ENCODE measurements at regions not wholly inside any gene's neighbourhood (a gene's known extent, or its start where the extent isn't known, plus 50 kb on each side); places are given as distances from the start of the nearest gene placed in this dataset.

DNA sequence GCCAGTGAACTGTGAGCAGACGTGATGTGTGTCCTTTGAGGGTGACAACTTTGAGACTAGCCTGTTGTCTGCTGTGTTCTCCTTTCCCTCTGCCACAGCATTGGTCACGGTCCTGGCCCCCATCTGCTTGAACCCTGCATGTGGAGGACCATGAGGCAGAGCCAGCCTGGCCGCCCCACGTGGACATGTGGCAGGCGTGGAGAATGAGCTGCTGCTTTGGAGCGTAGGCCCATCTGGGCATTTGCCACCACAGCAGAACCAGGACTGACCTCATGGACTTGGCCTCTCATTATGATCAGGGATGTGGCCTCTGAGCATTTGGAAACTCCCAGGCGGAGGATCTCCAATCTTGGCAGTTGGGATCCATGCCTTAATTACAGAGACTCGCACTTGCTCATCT, 448.5 kb downstream of the TCERG1L start:
- TF ChIP-seq, protein P1, sequence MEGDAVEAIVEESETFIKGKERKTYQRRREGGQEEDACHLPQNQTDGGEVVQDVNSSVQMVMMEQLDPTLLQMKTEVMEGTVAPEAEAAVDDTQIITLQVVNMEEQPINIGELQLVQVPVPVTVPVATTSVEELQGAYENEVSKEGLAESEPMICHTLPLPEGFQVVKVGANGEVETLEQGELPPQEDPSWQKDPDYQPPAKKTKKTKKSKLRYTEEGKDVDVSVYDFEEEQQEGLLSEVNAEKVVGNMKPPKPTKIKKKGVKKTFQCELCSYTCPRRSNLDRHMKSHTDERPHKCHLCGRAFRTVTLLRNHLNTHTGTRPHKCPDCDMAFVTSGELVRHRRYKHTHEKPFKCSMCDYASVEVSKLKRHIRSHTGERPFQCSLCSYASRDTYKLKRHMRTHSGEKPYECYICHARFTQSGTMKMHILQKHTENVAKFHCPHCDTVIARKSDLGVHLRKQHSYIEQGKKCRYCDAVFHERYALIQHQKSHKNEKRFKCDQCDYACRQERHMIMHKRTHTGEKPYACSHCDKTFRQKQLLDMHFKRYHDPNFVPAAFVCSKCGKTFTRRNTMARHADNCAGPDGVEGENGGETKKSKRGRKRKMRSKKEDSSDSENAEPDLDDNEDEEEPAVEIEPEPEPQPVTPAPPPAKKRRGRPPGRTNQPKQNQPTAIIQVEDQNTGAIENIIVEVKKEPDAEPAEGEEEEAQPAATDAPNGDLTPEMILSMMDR (IDR thresholded peaks at IDR 0.05; ENCODE audit: insufficient read depth, low read length, poor library complexity, severe bottlenecking): no peak

DNA sequence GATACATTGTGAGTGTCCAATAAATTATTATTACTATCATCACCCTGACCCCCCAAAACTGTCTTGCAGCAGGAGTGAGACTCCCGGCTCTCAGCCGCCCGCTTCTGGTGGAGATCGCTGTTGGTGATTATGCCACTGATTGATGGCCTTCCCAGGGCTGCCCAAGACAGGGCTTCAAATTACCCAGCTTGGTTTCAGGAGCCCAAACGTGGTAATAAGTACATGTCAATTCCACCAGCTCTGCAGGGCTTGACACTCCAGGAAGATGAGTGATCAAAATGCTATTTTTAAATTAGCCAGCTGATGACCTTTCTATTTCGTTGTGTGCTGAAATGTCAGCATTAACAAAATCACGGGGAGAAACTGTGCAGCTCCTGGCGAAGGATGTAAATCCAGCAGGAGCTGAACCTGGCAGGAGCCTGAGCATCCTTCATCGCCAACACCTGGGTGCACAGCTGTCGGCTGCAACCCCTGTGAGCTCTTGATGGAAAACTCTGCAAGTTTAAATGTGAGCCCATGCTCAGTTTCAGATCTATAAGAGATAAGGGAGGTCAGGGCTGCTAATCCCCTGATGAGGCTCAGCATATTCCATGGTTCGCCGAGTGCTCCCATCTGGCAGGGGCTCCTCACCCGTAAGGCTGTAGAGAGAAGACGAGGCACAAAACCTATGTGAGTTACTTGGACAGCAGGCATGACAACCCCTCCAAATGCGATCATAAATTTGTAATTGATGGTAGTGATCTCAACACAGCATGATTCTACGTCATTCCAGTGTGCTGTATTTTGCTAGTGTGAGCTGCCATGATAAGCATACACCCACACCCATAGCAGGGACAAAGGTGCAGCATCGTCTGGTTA, 446.3 kb downstream of the TCERG1L start:
- DNase-seq (ENCODE audit: extremely low read depth, insufficient read length): no peak
- Histone ChIP-seq H3K4me3 (replicated peaks; ENCODE audit: low read depth, low read length) (no peak overlapping the region), H3K36me3 (ENCODE audit: control insufficient read depth, insufficient read depth, low read length) (no peaks in the 10 kb centered on the region), H3K27me3 (replicated peaks; ENCODE audit: control insufficient read depth, insufficient read depth, low read length) (no peaks in the 10 kb centered on the region)
- TF ChIP-seq, protein P1 (IDR thresholded peaks at IDR 0.05; ENCODE audit: insufficient read depth, low read length, poor library complexity, severe bottlenecking): no peak

More for the DNA sequence above, 448.5 kb downstream of the TCERG1L start:
- Histone ChIP-seq H3K27me3 (replicated peaks; ENCODE audit: control insufficient read depth, insufficient read depth, low read length) (no peaks in the 10 kb centered on the region), H3K36me3 (ENCODE audit: control insufficient read depth, insufficient read depth, low read length) (no peaks in the 10 kb centered on the region), H3K4me3 (replicated peaks; ENCODE audit: low read depth, low read length) (no peak overlapping the region)
- no peak for DNase-seq (ENCODE audit: extremely low read depth, insufficient read length)

DNA sequence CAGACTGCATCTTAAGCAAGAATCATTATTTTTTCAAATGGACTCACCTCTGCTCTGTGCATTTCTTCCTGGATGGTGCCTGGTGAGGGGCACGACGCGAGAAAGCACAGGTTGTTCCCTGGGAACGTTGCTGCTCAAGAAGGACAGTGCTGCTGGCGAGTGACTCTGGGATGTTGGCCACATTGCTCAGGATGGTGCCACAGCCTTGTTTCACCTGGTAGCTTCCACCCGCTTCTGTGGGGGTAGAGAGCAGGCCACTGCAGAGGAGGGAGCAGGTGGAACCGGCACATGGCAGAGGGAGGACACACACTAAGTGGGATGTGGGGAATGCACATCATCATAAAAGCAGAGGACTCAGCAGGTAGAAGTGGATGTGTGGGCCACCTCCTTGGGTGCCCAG, 444.7 kb downstream of the TCERG1L start:
- no peaks in the 10 kb centered on the region for H3K36me3 ChIP-seq (ENCODE audit: control insufficient read depth, insufficient read depth, low read length)
- TF ChIP-seq, protein P1 (IDR thresholded peaks at IDR 0.05; ENCODE audit: insufficient read depth, low read length, poor library complexity, severe bottlenecking): no peak
- no peaks in the 10 kb centered on the region for H3K27me3 ChIP-seq (replicated peaks; ENCODE audit: control insufficient read depth, insufficient read depth, low read length)
- DNase-seq (ENCODE audit: extremely low read depth, insufficient read length): no peak
- H3K4me3 ChIP-seq (replicated peaks; ENCODE audit: low read depth, low read length): no peak overlapping the region

DNA sequence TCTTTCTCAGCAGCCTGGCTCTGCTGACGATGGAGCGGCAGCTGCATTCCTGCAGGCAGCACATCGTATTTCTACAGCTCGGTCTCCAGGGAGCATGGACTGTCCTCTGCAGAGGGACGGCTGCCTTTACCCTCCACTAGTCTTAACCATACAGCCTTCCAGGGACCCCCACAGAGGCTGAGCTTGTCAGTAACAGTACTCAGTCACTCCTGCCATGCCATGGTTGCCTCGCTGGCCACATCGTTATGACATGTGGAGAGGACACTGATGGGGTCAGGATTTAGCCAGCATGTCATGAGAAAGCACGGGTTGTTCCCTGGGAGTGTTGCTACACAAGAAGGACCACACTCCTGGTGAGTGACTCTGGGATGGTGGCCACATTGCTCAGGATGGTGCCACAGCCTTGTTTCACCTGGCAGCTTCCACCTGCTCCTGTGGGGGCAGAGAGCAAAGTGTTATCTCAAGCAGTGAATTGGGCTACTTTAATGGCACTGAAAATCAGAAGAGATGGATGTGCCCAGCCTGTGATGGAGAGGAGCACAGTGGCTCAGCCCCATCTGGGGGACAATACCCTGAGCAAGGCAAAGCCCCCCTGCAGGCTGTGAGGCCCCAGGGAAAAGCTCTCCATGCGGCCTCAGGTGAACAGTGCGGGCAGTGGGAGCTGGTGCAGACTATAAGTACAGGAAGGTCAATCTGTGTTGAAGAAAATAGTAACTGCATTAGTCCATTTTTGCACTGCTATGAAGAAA, 443.9 kb downstream of the TCERG1L start:
- H3K4me3 ChIP-seq (replicated peaks; ENCODE audit: low read depth, low read length): no peak overlapping the region
- no peaks in the 10 kb centered on the region for H3K27me3 ChIP-seq (replicated peaks; ENCODE audit: control insufficient read depth, insufficient read depth, low read length)
- TF ChIP-seq, protein P1 (IDR thresholded peaks at IDR 0.05; ENCODE audit: insufficient read depth, low read length, poor library complexity, severe bottlenecking): no peak
- DNase-seq (ENCODE audit: extremely low read depth, insufficient read length): no peak
- no peaks in the 10 kb centered on the region for H3K36me3 ChIP-seq (ENCODE audit: control insufficient read depth, insufficient read depth, low read length)

DNA sequence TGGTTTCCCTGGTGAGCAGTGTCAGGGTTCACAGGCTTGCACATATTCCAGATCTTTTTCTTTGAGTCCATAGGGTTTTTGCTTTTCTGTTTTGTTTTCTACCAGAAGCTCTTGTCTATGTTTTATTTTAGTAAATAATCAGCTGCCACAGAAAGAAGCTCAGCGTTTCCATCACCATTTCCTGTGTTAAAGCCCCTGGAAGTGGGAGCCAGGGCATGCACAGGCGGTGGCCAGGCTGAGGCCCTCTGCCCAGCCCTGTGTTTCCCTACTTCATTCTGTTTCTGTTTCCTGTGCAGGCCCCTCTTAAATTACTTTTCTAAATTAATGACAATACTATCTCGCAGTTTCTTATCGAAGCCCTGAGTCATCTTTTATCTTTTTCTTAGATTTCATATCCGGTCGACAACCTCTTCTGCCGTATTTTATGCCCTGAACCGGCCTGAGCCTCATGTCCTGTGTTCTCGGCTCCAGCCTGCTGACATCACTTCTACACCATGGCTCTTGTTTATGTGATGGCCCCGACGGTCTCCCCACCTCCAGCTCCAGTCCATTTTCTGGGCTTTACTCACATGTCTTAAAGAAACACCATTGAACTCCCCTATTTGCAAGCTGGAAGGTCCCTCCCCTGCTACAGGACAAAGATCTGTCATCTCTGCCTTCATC, 442.2 kb downstream of the TCERG1L start:
- Histone ChIP-seq H3K36me3 (ENCODE audit: control insufficient read depth, insufficient read depth, low read length) (no peaks in the 10 kb centered on the region), H3K4me3 (replicated peaks; ENCODE audit: low read depth, low read length) (no peak overlapping the region), H3K27me3 (replicated peaks; ENCODE audit: control insufficient read depth, insufficient read depth, low read length) (no peaks in the 10 kb centered on the region)
- TF ChIP-seq, protein P1 (IDR thresholded peaks at IDR 0.05; ENCODE audit: insufficient read depth, low read length, poor library complexity, severe bottlenecking): no peak
- DNase-seq (ENCODE audit: extremely low read depth, insufficient read length): no peak
